ENCODE measurements at regions not wholly inside any gene's neighbourhood (a gene's known extent, or its start where the extent isn't known, plus 50 kb on each side); places are given as distances from the start of the nearest gene placed in this dataset.

DNA sequence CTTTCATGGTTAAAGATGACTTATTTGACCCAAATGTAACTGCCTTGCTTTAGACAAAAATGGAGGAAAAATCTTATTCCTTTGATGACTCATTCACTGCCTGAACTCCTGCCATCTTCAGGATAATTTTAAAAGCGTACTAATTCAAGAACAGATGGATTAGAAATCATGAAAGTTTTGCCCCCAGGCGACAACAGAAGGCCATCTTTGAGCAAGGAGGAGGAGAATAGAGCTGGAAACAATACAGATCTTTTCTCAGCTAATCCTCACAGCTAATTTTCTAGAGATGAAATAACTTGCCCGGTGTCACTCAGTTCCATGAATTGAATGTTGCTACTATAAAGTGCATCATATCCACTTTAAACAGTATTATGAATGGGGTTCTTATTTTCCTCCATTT lies 324.7 kb upstream of the RARB start:
- Histone ChIP-seq H2AFZ (ENCODE audit: insufficient read depth, low read depth, low read length, poor library complexity, severe bottlenecking) (no peak overlapping the region), H3K4me3 (replicated peaks in 1 of 3; ENCODE audit: low read depth in 2 of 3, low read length in 3 of 3) (no peak overlapping the region), H3K79me2 (ENCODE audit: insufficient read depth, low read length) (no peaks in the 10 kb centered on the region), H3K9ac (ENCODE audit: insufficient read depth, low read length, poor library complexity, severe bottlenecking) (no peak overlapping the region), H3K27ac (ENCODE audit: low read depth in 1 of 2, low read length in 2 of 2) (no peak overlapping the region), H4K20me1 (ENCODE audit: insufficient read depth, low read length) (no peaks in the 10 kb centered on the region), H3K27me3 (ENCODE audit: control insufficient read depth in 2 of 2, insufficient read depth in 2 of 2, low read length in 2 of 2) (no peaks in the 10 kb centered on the region), H3K9me3 (replicated peaks in 1 of 2; ENCODE audit: control insufficient read depth in 1 of 2, insufficient read depth in 1 of 2, low read length in 2 of 2) (peaks cover 4 to 12% of the 10 kb centered on the region in 2 donors), H3K4me1 (ENCODE audit: control insufficient read depth in 1 of 2, insufficient read depth in 2 of 2, low read length in 2 of 2) (no peaks in the 10 kb centered on the region), H3K4me2 (replicated peaks; ENCODE audit: extremely low read depth, low read length, poor library complexity, severe bottlenecking) (no peak overlapping the region), H3K36me3 (replicated peaks in 1 of 2; ENCODE audit: control insufficient read depth in 1 of 2, insufficient read depth in 2 of 2, low read length in 2 of 2) (no peaks in the 10 kb centered on the region)
- no CpG with 5 or more reads among the region's 3 CpGs for WGBS (ENCODE audit: insufficient coverage)
- H3K9me3 Mint-ChIP-seq = peaks cover 0 to 6% (median 3%) of the 10 kb centered on the region in 7 donors
- no peak for TF ChIP-seq CTCF (IDR thresholded peaks at IDR 0.05)
- no peak overlapping the region for H3K4me3 Mint-ChIP-seq
- no peaks in the 10 kb centered on the region for H3K27me3 Mint-ChIP-seq (ENCODE audit: low read depth in 3 of 3)
- H3K27ac Mint-ChIP-seq = no peak overlapping the region
- intact Hi-C loops (cut with micrococcal nuclease) = no loop called here
- no peaks in the 10 kb centered on the region for H3K36me3 Mint-ChIP-seq
- DNase-seq = no peak
- H3K4me1 Mint-ChIP-seq = no peaks in the 10 kb centered on the region

GRCh38 chr3:25107918-25108617 lies 320.0 kb upstream of the RARB start:
- no peaks in the 10 kb centered on the region for H3K27me3 ChIP-seq (ENCODE audit: control insufficient read depth in 2 of 2, insufficient read depth in 2 of 2, low read length in 2 of 2)
- no peaks in the 10 kb centered on the region for H3K4me1 ChIP-seq (ENCODE audit: control insufficient read depth in 1 of 2, insufficient read depth in 2 of 2, low read length in 2 of 2)
- H3K36me3 Mint-ChIP-seq = no peaks in the 10 kb centered on the region
- H4K20me1 ChIP-seq (ENCODE audit: insufficient read depth, low read length) = no peaks in the 10 kb centered on the region
- intact Hi-C loops (cut with micrococcal nuclease) = no loop called here
- no peaks in the 10 kb centered on the region for H3K4me1 Mint-ChIP-seq
- no peaks in the 10 kb centered on the region for H3K36me3 ChIP-seq (replicated peaks in 1 of 2; ENCODE audit: control insufficient read depth in 1 of 2, insufficient read depth in 2 of 2, low read length in 2 of 2)
- TF ChIP-seq CTCF (IDR thresholded peaks at IDR 0.05) = no peak
- no peak overlapping the region for H3K4me3 Mint-ChIP-seq
- H3K9ac ChIP-seq (ENCODE audit: insufficient read depth, low read length, poor library complexity, severe bottlenecking) = no peak overlapping the region
- no peak overlapping the region for H3K27ac ChIP-seq (ENCODE audit: low read depth in 1 of 2, low read length in 2 of 2)
- DNase-seq = no peak
- peaks cover 0 to 6% (median 1%) of the 10 kb centered on the region in 7 donors for H3K9me3 Mint-ChIP-seq
- no peaks in the 10 kb centered on the region for H3K27me3 Mint-ChIP-seq (ENCODE audit: low read depth in 3 of 3)
- no peak overlapping the region for H3K27ac Mint-ChIP-seq
- no peak overlapping the region for H3K4me3 ChIP-seq (replicated peaks in 1 of 3; ENCODE audit: low read depth in 2 of 3, low read length in 3 of 3)
- H2AFZ ChIP-seq (ENCODE audit: insufficient read depth, low read depth, low read length, poor library complexity, severe bottlenecking) = no peak overlapping the region
- 85% methylated on average over 4 of the region's 9 CpGs for WGBS (ENCODE audit: insufficient coverage)
- H3K9me3 ChIP-seq (replicated peaks in 1 of 2; ENCODE audit: control insufficient read depth in 1 of 2, insufficient read depth in 1 of 2, low read length in 2 of 2) = peaks cover 0 to 4% of the 10 kb centered on the region in 2 donors
- no peak overlapping the region for H3K4me2 ChIP-seq (replicated peaks; ENCODE audit: extremely low read depth, low read length, poor library complexity, severe bottlenecking)
- H3K79me2 ChIP-seq (ENCODE audit: insufficient read depth, low read length) = no peaks in the 10 kb centered on the region

All from CD14-positive monocyte (primary cell).